NOMO-1 treated with dmso at 0.1 percent for 144 hours (cell line): ENCODE measurements at regions not wholly inside any gene's neighbourhood (a gene's known extent, or its start where the extent isn't known, plus 50 kb on each side); places are given as distances from the start of the nearest gene placed in this dataset.

Source experiments
- DNase-seq: peaks from one replicate; lab custom pipeline; 2025; ENCODE audit not compliant: unreplicated experiment; lab: John Stamatoyannopoulos, UW

DNA sequence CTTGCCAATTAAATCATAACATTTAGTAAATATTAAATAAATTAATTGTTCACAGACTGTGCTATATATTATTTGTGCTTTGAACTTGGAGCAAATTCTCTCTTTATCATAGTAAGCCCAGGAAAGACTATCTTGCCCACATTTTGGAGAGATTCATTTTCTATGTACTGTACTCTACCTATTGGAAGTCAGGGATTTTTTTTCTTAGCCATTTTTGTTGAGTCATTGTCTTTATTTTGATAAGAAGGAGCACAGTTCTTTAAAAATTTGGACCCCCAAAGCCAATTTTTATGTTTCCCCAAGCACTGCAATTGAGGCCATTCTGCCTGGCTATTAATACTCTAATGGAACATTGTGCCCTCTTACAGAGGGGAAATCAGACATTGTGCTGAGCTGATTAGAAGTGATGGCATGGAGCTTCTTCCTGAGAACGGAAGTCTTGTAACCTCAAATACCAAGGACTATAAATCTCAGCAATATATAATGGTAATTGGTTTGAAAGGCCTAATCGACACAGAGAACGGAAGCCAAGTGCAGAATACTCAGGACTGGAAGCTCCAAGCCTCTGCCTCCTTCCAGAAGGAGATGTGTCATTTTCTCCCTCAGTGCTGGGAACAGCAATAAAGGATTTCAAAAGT, 188.8 kb upstream of the PAPPA start:
- DNase-seq = no peak

DNA sequence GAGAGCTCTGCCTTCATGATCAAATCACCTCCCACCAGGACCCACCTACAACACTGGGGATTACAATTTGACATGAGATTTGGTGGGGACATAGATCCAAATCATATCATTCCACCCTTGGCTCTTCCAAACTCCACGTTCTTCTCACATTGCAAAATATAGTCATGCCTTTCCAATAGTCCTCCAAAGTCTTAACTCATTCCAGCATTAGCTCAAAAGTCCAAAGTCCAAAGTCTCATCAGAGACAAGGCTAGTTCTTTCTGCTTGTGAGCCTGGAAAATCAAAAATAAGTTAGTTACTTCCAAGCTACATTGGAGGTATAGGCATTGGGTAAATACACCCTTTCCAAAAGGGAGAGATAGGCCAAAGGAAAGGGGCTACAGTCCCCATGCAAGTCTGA, 186.9 kb upstream of the PAPPA start:
- no peak for DNase-seq

DNA sequence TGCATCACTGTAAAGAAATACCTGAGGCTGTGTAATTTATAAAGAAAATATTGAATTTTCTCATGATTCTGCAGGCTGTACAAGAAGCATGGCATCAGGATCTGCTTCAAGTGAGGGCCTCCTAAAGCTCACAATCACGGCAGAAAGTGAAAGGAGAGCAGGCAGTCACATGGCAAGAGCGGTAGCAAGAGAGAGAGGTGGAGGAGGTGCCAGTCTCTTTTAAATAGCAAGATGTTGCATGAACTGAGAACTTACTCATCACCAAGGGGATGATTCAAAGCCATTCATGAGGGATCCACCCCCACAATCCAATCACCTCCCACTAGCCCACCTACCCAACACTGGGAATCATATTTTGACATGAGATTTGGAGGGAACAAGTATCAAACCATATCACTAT, 184.5 kb upstream of the PAPPA start:
- no peak for DNase-seq

DNA sequence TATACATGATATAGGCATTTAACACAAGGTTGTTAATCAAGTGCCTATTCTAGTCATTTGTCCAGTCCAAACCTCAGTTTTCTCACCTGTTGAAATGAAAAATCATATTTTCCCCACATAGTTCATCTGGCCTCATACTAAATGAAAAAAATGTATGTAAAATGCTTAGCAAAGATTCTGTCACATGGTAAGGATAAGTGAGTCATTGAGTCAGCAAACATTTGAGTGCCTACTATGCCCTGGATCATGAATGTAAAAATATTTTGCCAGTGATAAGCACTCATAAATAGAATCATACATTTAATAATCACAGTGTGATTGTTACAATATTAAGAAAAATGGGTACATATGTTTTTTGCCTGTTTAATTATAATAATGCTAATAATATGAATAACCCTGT, 181.2 kb upstream of the PAPPA start:
- DNase-seq = no peak

DNA sequence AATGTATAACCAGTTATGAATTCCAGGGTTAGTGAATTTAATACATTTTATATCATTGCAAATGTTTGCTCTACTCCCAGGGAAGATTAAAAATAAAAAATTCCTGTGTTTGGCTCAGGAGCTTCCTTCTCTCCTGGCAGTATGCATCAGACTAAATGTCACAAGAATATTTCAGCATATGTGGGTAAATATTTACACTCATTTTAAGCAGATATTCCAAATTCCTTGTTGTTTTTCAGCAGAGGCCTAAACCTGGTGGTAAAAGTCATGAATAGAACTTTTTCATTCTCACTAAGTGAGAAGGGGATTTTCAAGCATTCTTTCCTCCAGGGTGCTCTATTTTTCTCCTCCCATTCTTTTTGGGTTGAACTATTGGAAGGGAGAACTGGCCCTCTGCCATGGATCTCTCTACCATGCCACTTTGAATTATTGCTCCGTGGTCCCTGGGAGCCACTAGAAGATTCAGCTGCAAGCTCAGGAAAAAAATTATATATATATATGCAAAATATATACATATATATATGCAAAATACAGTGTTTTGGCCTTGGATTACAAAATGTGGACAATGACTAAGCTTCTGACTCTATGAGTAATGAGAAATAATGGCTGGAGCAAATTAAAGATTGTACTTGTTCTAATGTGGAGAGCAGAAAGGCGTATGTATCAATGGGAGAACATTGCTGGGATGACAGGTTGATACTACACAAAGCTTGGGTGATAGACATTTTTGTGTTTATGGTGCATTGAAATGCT, 180.6 kb upstream of the PAPPA start:
- no peak for DNase-seq

DNA sequence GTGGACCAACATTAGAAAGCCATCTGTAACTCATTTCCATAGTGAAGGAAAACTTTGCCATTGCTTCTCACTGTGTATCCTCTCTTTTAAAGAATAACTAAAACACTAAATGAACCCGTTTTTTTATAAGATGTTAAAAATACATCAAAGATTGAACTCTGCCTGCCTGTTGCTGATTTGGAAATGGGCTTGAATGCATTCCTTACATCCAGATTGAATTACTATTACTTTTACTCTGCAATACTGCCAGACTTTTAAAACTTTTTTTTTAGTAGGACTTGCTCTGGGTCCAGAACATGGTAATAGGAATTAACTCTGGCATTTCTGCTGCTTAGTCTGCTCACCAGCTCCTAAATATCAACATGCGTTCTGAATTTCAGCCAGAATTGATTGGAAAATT, 176.8 kb upstream of the PAPPA start:
- no peak for DNase-seq

DNA sequence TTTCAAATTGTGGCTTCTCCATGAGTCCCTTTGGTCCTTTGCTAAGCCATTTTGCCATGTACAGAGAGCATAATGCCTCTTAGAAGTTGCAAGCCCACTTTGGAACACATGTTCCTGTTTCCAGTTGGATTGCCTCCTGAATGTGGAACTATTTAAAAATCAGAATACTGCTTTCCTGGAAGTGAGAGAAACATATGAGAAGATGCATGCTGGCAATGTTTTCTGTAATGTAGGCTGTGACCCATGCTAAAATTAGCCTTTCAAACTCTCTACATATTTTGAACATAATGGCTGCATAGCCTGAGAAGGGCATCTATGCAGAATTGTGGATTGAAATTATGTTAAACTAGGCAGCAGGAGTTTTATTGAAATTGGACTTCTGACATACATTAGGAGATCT, 175.5 kb upstream of the PAPPA start:
- DNase-seq = no peak

DNA sequence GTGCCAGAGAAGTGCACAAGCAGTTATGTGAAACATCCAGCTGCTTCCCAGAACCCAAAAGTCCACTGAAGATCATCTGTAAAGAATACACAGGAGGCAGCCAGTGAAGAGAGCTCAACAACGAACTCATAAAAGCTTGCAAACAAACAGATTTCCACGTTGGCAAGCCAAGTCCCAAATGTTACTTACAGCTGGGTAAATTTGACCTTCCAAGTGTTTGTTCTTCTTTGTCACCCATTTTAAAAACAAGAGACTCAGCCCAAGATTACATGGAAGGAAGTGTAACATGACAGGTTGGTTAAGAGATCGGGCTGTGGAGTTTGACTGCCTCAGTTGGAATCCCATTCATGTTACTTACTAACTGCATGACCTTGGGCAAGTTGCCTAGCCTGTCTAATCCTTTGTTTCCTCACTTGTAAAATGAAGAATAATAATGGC, 174.9 kb upstream of the PAPPA start:
- DNase-seq = no peak

DNA sequence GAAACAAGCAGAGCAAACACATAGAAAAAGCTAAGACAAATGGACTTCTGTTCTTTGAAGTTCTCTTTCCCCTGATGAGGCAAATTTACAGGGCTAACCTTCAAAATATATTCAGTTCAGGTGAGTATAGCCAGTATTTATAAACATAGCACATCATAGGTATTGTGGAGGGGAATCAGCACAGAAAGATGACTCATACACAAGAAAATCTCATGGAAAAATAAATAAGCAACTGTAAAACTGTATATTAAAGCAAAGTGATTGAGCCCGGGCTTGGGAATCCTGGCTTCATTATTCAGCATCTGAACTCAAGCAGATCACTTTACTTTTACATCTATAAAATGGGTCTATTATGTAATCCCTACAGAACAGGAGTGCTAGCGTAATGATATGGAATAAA, 173.5 kb upstream of the PAPPA start:
- DNase-seq = no peak

DNA sequence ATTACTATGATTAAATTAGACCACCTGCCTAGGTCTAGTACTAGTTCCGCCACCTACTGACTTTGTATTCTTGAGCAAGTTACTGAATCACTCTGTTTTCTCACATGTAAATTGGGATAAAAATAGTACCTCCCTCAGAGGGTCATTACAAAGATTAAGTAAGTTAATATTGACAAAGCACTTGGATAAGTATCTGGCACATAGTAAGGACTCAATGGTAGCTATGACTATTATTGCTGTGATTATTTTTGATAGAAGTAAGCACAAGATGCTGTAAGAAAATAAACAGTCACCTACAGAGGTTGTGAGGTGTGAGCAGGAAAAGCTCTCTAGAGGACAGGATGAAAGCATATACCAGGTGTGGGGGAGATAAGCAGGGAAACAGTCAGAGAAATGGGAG, 173.1 kb upstream of the PAPPA start:
- no peak for DNase-seq

DNA sequence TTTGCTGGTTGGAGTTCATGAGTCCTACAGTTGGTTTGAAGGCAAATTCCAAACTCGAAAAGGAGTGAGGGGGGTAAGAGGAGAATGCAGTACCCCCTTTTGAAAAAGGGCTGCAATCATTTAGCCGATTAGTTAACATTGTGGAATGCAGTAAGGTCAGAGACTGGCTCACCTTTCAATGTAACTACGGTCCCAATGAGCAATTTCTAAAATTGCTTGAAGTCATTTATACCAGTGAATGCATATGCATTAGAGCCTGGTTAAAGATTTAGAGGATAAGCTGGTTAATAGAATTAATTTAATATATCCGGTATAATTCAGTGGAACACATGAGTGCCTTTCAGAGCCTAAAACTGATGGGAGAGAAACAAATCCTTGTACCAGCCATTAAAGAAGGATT, 172.6 kb upstream of the PAPPA start:
- DNase-seq = no peak

DNA sequence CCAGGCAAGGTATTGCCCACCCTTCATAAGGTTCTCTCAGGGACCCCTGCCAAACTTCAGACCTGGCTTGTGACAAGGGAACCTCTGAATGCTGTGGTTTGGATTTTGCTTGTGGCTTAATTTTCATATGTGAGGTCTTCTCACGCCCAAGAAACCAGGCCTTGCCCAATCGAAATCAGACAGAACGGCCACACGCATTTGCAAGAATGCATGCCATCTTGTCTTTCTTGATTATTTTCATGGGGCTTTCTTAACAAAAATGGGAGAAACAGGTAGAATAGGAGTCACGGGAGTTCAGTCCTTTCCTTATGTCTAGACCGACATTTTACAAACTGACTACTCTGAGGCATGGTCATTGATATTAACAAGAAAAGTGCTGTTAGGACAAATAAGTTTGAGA, 170.2 kb upstream of the PAPPA start:
- DNase-seq = no peak

DNA sequence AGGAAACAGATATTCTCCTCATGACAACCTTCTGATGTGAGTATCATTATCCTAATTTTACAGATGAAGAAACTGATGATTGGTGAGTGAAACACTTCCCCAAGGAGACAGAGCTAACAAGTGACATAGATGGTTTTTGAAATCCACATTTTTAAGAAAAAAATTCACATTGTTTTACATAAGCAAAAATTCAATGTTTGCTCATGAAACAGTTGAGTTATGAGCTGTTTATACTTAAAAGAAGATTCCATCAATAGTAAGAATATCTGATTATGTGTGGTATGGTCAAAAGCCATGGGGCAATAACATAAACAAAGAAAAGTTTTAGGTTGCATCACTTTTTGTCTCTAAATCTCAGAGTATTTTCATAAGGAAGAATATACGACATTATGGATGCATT, 167.9 kb upstream of the PAPPA start:
- no peak for DNase-seq

DNA sequence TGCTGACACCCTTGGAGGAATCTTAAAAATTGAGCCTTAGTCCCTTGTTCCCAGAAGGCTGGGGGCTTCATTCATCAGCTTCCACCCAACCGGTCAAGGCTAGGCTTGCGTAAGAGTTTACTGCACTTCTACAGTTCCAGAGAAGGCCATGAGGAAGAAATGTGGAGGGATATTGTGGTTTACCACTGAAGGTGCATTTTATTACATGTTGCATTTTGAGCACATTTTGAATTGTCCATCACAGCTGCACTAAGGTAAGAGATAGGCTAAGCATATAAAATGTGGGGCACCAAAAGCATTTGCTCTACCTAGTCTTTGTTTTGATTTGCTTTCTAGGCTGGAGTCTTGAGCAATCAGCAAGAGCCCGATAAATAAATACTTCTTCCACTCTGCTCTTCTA, 167.1 kb upstream of the PAPPA start:
- no peak for DNase-seq

DNA sequence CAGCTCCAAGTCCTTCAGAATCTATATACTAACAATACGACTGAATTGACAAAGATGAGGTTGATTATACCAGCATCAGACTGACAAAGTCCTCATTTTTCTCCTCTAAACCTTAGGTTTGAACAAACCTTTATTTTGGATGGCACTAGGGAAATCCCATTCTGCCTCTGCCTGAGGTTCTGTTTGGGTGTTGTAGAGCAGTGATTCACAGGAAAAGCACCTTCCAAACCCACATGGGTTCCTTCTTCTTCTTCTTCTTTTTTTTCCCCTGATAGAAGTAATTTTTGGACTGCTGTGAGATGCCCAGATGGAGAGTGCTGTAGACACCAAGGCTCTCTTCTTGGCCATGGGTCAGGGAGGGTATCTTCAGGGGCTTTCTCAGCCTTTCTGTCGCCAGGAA, 164.9 kb upstream of the PAPPA start:
- DNase-seq = no peak

DNA sequence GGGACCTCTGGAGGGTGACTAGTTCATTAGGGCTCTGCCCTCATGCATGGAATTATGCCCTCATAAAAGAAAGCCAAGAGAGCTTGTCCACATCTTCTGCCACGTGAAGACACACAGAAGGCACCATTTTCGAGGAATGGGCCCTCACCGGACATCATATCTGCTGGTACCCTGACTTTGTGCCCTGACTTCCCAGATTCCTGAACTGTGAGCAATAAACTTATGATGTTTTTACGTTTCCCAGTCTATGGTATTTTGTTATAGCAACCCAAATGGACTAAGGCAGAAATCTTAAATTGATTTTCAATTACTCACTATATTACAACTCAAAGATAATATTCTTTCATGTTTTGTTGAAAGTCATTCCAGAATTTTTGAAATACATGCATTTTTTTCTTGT, 163.8 kb upstream of the PAPPA start:
- no peak for DNase-seq

DNA sequence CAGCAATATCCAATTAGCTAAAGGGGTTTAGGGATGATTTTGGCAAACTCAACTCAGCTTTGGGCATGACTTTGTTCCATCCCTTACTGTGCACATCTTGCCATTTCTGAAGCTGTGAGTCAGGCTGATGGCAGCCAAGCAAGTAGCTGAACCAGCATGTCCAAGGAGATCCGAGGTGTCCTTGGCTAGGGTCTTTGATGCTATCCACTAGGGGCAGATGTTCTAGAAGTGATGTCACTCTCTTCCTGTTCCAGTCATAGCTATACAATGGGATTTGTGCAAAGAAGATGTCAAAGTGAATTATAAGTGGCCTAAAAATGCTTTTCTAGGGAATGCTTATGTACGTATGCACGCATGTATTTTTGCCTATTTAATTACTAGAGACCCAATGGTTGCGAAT, 160.8 kb upstream of the PAPPA start:
- DNase-seq = no peak

DNA sequence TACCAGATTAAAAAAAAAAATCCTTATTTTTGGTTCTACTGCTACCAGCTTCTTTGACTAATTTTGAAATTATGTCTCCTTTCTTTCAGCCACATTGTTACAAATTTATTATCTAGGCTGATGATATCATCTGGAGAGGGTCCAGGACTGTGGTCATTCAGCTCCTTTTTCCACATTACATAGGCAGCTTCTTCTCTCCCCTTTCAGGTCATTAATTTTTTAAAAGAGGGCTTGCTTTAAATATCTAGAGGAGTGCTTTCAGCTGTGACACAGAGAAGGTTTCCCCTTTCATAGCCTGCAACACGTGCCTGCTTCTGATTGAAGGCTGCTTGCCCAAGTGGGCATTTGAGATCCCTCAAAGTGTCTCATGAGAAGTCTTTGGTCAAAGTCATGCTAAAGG, 155.7 kb upstream of the PAPPA start:
- no peak for DNase-seq

DNA sequence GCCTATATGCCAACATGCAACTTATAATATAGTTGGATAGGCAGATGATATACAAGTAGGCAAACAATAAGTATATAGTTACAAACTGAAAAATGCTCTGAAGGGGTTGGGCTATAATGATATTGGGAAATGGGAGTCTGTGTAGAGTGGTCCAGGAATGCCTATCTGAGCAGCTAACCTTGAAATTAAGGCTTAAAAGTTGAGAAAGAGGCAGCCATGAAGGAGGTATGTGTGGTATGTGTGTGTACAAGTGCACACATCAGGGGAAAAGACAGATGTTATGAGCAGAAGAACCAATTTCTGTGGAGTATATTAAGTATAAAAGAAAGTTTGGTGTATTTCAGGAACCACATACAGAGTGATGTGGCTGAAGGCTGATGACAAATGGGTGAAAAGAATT, 154.9 kb upstream of the PAPPA start:
- no peak for DNase-seq

DNA sequence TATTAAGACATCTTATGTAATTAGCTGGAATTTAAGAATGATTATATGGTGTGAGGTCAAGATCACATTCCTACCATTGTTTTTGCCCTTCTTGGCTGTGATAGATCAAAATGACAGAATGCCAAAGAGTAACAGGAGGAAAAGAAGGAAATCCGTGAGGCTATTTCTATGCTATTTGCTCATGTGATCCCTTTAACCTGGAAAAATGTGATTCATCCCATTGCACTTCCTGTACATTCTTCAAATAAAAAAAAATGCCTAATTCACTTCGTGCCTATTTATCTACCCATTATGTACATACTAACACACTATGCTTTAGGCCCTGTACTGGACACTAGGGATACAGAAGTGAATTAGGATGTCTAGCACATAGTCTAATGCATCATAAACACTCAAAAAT, 154.1 kb upstream of the PAPPA start:
- DNase-seq = no peak

DNA sequence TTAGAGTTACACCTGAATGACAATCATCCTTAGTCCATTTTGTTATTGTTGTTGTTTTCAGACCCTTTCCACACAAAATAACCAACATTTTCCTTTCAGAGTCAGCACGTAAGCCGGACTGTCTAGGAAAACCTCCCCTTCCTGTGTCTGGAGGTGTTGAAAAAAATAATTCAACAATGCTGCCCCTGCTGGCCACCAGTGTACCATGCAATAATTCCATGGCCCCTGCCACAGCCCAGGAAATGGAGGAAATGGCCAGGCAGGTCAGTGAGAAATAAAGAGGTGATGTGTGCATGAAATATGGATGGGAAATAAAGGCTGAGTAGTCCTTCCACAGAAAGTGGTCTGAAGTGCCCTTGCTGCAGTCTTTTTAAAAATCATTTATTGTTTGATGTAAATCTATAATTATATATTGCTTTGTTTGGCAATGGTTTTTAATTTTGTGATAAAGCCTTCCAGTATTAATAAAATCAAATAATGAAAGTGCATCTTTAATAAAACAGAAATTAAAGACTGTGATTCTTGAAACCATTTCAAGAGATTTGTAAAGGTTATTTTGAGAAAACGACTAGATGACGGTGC, 152.8 kb upstream of the PAPPA start:
- no peak for DNase-seq

DNA sequence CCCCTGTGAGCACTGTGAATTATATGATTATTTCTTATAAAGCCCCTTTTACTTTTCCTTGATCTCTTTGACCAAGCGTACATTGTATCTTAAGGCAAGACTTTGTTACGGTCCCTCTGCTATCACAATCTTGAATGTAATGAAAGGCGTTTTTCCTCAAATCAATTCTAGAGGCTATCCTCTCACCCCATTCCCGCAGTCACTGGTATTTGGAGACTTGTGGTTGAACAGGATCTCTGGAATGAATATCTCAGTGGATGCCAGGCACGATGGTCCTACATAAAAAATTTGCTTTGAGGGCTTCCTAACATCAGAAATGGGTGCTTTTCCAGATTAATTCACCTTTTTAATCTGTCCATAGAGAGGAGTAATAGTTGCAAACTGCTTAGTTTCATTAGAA, 151.4 kb upstream of the PAPPA start:
- no peak for DNase-seq

DNA sequence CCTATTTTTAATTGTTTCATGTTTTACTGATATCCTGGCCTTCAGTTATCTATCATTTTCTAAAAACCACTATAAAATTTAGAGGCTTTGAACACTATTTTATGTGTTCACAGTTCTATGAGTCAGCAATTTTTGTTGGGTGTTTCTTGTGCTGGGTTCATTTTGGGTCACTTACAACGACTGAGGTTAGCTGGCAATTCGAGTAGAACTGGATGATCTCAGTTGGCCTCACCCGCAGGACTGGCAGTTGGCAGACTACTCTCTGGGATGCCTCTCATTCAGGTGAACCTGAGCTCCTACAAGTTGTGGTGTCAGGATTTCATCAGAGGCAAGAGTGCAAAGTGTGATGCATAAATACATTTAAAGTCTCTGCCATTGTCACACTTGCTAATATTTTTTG, 151.0 kb upstream of the PAPPA start:
- DNase-seq = no peak
